PFSK-1 (cell line): ENCODE measurements at regions not wholly inside any gene's neighbourhood (a gene's known extent, or its start where the extent isn't known, plus 50 kb on each side); places are given as distances from the start of the nearest gene placed in this dataset.

Experiments
- FOXP2 ChIP-seq: optimal IDR thresholded peaks from 2 replicates; pipeline ENCODE3; 2011; ENCODE audit warnings: borderline replicate concordance, control low read depth, inconsistent platforms; ENCODE audit not compliant: insufficient read depth; ENCODE audit errors: extremely low read length, extremely low read depth
- POLR2AphosphoS5 ChIP-seq: IDR thresholded peaks from 2 replicates; pipeline ENCODE4 v1.6.1; 2012; ENCODE audit warnings: low read depth, mild to moderate bottlenecking, control low read depth, low read length, moderate library complexity
- SIN3A ChIP-seq: IDR thresholded peaks from 2 replicates; pipeline ENCODE4 v1.6.1; 2012; ENCODE audit warnings: mild to moderate bottlenecking, low read length, moderate library complexity, borderline replicate concordance; ENCODE audit not compliant: insufficient read depth
- TAF1 ChIP-seq: IDR thresholded peaks from 2 replicates; pipeline ENCODE4 v1.6.1; 2012; ENCODE audit warnings: low read length, control low read depth, borderline replicate concordance; ENCODE audit not compliant: insufficient read depth
- TF ChIP-seq, protein P1 (sequence below), 2 experiments: IDR thresholded peaks; 2 replicates each; pipeline versions ENCODE4 v1.6.1 to v1.8.0; 2011 to 2012; ENCODE audit warnings: low read depth in 2 of 2, low read length in 2 of 2, control low read depth in 1 of 2, inconsistent platforms in 1 of 2, mild to moderate bottlenecking in 1 of 2, moderate library complexity in 1 of 2; ENCODE audit not compliant: insufficient read depth in 1 of 2

DNA sequence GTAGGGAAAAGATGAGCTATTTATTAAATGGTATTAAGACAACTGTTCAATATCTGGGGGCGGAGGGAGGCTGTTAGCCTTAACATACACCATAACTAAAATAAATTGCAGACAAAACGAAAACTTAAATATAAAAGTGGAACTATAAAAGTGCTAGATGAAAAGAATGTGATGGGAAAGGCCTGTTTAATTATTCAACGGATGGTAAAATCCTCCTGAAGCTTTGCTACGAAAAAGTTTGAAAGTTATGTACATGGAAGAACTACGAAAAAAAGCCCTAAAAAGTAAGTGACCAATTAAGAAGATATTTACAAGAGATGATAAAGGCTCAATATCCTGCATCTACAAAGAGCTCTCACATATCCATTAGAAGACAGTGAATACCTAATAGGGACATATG lies 197.8 kb upstream of the IER5L start:
- no peak for TF ChIP-seq SIN3A
- TF ChIP-seq, protein P1, sequence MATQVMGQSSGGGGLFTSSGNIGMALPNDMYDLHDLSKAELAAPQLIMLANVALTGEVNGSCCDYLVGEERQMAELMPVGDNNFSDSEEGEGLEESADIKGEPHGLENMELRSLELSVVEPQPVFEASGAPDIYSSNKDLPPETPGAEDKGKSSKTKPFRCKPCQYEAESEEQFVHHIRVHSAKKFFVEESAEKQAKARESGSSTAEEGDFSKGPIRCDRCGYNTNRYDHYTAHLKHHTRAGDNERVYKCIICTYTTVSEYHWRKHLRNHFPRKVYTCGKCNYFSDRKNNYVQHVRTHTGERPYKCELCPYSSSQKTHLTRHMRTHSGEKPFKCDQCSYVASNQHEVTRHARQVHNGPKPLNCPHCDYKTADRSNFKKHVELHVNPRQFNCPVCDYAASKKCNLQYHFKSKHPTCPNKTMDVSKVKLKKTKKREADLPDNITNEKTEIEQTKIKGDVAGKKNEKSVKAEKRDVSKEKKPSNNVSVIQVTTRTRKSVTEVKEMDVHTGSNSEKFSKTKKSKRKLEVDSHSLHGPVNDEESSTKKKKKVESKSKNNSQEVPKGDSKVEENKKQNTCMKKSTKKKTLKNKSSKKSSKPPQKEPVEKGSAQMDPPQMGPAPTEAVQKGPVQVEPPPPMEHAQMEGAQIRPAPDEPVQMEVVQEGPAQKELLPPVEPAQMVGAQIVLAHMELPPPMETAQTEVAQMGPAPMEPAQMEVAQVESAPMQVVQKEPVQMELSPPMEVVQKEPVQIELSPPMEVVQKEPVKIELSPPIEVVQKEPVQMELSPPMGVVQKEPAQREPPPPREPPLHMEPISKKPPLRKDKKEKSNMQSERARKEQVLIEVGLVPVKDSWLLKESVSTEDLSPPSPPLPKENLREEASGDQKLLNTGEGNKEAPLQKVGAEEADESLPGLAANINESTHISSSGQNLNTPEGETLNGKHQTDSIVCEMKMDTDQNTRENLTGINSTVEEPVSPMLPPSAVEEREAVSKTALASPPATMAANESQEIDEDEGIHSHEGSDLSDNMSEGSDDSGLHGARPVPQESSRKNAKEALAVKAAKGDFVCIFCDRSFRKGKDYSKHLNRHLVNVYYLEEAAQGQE (IDR thresholded peaks at IDR 0.05; ENCODE audit: insufficient read depth in 1 of 2, low read depth in 2 of 2, low read length in 2 of 2), result no peak
- TF ChIP-seq TAF1, result no peak
- TF ChIP-seq POLR2AphosphoS5, result no peak
- TF ChIP-seq FOXP2, result no peak
